ENCODE measurements at regions not wholly inside any gene's neighbourhood (a gene's known extent, or its start where the extent isn't known, plus 50 kb on each side); places are given as distances from the start of the nearest gene placed in this dataset.

- no peak for TF ChIP-seq CTCF (IDR thresholded peaks at IDR 0.05; ENCODE audit: insufficient read depth, low read length)
- DNase-seq (ENCODE audit: low read depth) = no peak
- no peak overlapping the region for H3K4me3 ChIP-seq (ENCODE audit: low read depth, low read length)
Observed at GRCh38 chr10:2014541-2014940, 277.2 kb upstream of the ADARB2 start.

- no peak overlapping the region for H3K4me3 ChIP-seq (ENCODE audit: low read depth, low read length)
- no peak for DNase-seq (ENCODE audit: low read depth)
- no peak for TF ChIP-seq CTCF (IDR thresholded peaks at IDR 0.05; ENCODE audit: insufficient read depth, low read length)
Observed at GRCh38 chr10:2012209-2012608, 274.9 kb upstream of the ADARB2 start.

DNA sequence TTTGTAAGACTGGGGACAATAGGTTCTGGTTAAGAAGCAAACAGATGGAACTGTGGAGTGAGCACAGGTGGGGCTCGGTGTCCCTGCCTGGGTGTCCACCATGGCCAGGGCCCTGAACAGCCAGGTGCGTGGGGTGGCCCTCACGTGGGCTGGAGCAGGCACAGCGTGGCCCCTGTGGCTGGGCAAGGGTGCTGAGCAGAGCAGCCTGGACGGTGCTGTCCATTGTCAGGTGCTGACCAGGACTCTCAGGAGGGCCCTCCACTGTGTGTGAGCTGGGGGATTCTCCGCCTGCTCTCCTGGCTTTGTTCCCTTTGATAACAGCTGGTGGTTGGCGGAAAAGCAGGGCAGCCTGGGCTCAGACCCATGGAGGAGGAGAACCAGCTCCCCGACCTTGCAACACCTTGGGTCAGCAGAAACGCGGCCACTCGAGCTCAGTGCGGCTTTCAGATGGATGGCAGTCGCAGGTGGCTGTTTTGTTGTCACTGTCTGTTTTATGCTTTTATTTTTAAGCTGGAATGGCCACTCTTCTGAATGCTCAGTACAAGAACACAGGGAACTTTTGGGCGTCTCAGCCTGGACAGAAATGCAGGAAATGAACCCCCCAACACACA, 273.9 kb upstream of the ADARB2 start:
- DNase-seq (ENCODE audit: low read depth) = no peak
- no peak for TF ChIP-seq CTCF (IDR thresholded peaks at IDR 0.05; ENCODE audit: insufficient read depth, low read length)
- H3K4me3 ChIP-seq (ENCODE audit: low read depth, low read length) = no peak overlapping the region

- TF ChIP-seq CTCF (IDR thresholded peaks at IDR 0.05; ENCODE audit: insufficient read depth, low read length) = no peak
- H3K4me3 ChIP-seq (ENCODE audit: low read depth, low read length) = no peak overlapping the region
- no peak for DNase-seq (ENCODE audit: low read depth)
Observed at GRCh38 chr10:2005546-2005945, 268.2 kb upstream of the ADARB2 start.

DNA sequence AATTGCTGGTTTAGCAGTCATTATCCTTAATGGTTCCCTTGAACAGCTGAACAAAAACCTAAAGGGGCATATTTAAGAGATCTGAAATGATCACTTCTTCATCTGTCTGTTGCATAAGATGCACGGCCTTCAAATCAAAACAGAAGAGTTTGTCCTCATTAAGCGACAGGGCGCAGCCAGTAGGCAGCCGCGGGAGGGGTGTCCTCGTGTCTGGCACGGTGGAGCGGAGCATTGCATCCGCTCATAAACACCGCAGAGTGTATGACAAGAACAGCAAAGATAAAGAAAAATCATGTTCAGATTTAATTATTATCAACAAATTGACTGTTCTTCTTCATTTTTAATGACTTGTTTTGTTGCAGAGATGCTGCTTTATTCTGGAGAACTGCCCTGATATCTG, 255.6 kb upstream of the ADARB2 start:
- TF ChIP-seq CTCF (IDR thresholded peaks at IDR 0.05; ENCODE audit: insufficient read depth, low read length) = no peak
- no peak overlapping the region for H3K4me3 ChIP-seq (ENCODE audit: low read depth, low read length)
- DNase-seq (ENCODE audit: low read depth) = no peak

DNA sequence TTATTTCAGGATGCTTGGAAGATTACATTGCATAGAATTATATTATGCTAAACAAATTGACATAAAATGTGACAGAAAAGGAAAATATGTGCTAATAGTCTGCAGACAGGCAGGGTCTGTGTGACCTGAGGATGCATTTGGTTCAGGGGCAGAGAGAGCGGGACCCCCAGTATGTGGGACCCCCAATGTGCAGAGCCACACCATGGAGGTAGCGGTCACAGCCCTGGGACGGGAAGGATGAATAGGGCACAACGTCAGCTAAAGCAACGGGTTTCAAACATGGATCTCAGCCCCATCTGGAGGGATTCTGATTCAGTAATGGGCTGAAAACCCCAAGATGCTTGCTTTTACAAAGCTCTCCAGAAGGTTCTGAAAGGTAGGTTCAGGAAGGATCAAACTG, 251.8 kb upstream of the ADARB2 start:
- no peak for TF ChIP-seq CTCF (IDR thresholded peaks at IDR 0.05; ENCODE audit: insufficient read depth, low read length)
- no peak for DNase-seq (ENCODE audit: low read depth)
- no peak overlapping the region for H3K4me3 ChIP-seq (ENCODE audit: low read depth, low read length)

DNA sequence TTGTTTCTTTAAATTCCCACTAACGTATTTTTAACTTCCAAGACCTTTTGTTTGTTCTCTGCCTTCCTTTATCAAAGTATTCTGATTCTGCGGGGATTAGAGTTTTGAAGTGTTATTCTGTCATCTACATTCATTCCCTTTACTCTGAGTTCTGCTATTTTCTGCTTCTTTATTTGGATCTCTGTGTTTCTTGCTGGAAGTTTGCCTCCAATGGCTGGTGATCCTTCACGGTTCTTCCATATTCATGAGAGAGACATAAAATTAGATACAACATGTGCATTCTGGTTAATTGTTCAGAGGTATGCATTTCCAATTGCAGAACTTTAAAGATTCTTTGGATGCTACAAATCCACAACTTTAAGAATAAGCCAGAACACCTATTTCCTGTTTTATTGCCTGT, 244.7 kb upstream of the ADARB2 start:
- H3K4me3 ChIP-seq (ENCODE audit: low read depth, low read length) = no peak overlapping the region
- DNase-seq (ENCODE audit: low read depth) = no peak
- TF ChIP-seq CTCF (IDR thresholded peaks at IDR 0.05; ENCODE audit: insufficient read depth, low read length) = no peak
